Endometrium (tissue), 2 donors: ENCODE measurements at regions not wholly inside any gene's neighbourhood (a gene's known extent, or its start where the extent isn't known, plus 50 kb on each side); places are given as distances from the start of the nearest gene placed in this dataset.
"Not testable (repeated sequence)": the region's sequence is repeated elsewhere in the genome, so short reads cannot be mapped to it uniquely, and the experiment has no call there.

ENCODE experiments used
- FAIRE-seq: peaks from 2 replicates; lab custom pipeline; 2012; peaks lifted over from hg19 to GRCh38; lab: Jason Lieb, UNC
- donor health status: control.
- donor health status: control.

DNA sequence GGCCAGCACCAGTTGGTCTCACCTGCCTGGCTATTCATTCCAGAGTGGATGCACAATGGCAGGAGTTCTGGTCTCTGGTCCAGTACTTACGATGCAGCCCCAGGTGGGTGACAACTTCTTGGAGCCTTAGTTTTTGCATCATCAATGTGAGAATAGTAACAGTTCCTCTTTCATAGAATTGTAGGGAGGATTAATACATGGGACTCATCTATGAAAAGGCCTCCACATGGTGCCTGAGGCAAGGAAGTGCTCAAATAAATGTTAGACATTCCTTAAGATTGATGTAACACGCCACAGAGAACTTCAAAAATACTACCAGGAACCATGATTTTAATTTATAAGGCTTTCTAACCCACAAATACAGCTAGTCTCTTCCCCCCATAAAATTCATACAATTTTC, 120.1 kb upstream of the CHST15 start:
- no peak for FAIRE-seq

DNA sequence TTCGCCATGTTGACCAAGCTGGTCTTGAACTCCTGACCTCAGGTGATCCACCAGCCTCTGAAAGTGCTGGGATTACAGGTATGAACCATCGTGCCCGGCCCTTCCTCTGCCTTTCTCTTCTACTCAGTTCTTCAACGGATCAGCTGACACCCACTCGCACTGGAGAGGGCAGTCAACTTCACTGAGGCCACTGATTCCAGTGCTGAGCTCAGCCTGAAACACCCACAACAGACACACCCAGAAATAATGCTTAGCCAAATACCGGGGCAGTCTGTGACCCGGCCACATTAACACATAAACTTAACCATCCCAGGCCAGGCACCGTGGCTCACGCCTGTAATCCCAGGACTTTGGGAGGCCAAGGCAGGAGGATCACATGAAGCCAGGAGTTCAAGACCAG, 119.3 kb upstream of the CHST15 start:
- FAIRE-seq = no peak

DNA sequence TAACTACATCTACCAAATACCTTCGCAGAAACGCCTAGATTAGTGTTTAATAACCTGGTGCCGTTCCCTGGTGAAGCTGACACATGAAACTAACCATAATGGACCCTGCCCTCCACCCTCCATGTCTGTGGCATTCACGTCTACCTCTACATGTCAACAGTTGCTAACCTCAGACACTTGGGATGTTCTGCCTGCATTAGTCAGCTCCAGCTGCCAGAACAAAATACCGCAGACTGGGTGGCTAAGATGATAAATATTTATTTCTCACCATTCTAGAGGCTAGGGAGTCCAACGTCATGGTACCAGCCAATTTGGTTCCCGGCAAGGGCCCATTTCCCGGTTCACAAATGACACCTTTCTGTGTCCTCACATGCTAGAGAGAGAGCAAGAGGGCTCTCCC, 118.5 kb upstream of the CHST15 start:
- no peak for FAIRE-seq

DNA sequence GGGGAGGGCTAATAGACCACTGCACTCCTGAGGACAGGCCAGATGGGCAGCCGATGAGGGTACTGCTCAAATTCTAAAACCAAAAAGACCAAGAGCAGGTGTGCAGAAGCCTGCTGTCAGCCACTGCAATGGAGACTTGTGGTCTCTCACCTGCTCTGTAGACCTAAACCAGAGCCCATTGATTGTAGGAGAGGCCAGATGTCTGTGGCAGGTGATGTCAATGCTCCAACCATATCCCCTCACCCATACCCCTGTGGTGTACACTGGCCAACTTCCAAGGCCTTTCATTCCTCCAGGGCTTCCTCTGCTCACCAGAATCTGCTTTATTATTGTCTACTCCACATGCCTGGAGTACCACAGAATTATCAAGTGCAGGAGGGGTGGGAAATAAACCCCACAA, 116.9 kb upstream of the CHST15 start:
- no peak for FAIRE-seq

DNA sequence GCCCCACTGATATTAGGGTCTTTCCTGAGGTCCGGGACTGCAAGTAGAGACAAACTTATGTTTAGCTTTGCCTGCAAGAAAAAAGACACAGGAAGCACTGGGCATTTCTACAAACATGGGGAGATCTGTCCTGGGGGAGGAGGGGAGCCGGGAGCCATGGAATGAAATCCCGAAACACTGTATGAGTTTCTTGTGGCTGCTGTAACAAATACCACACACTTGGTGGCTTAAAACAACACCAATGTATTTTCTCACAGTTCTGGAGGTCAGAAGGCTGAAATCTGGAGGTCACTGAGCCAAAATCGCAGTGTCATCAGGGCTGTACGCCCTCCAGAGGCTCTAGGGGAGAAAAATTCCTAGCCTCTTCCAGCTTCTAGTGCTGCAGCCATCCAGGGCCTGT, 114.0 kb upstream of the CHST15 start:
- FAIRE-seq = no peak

DNA sequence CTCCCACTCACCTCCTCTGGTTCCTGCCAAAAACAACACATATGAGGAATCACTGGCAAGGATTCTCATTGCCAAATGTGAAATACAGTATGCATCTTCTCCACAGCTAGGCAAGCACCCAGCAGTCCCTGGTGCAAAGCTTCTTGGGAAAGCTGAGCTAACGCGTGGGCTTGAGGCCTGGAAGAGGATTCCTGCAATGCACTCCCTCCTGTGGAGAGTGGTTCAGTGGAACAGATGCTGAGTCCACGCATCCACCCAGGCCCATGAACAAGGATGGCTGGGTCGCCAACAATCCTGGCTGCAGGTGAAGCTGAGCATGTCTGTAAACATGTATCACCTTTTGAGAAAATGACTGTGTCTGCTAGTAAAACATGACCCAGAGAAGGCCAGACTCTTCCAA, 113.2 kb upstream of the CHST15 start:
- no peak for FAIRE-seq

DNA sequence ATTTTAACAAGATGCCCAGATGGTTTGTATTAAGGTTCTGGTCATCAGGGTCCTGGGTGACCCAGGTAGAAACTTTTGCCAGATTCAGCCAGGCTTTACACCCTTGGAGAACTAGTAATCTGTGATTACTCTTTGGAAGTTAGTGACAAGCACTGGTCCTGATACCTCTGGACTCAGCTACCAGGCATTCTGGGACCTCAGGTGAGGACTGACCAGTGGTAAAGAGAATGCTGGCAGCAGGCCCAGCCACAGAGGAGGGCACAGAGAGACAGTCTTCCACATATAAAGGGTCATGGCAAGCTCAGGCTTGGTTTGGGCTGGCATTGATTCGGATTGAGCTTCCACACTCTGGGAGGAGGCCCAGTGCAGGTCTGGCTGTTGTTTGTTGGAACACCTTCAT, 112.0 kb upstream of the CHST15 start:
- FAIRE-seq = no peak

DNA sequence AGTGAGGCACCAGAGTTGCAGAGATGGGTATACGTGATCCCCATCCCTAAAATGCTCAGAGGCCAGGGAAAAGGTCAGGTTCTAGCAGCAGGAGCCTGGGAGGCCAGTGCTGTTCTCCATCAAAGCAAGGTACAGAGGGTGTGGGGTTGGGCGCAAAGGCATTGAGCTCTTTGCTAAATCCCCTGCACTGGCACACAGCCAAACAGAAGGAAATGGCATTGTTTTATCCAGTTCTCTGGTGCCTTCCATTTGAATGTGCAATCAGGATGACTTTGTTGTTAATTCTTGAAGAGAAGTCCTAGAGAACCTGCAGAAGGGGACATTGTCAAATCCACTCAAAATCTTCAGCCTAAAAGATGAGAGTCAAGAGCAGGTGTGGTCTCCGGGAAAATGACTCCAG, 111.3 kb upstream of the CHST15 start:
- FAIRE-seq = no peak

DNA sequence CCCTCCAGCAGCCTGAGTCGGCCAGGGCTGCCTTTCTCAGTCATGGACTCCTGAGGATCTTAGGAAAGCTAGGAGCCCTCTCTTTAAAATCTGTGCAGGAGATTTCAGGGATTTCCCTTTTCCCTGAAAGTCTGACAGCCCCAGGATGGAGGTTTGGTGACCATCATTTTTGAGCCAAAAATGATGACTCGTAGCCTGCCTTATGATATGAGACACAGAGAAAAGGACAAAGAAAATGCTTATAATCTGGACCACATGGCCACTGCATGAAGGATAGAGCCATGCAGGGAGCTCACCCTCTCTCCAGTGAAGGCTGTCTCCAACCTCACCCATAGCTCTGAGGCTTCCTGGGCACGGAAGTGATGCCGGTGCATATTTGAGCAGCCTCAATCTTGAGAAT, 106.6 kb upstream of the CHST15 start:
- FAIRE-seq = no peak

DNA sequence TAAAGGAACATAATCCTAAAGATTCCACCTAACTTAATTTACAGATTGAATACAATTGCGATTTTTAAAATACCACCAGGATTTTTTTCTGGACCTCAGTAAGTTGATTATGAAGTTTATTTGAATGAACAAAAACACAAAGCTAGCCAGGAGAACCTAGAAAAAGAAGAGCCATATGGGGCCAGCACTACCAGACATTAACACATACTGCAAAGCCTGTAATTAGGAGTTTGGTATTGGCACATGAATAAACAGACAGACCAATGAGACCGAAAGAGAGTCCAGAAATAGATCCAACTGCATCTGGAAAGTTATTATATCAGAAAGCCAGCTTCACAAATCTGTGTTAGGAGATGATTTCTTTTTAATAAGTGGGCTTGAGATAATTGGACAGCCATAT, 105.5 kb upstream of the CHST15 start:
- no peak for FAIRE-seq

DNA sequence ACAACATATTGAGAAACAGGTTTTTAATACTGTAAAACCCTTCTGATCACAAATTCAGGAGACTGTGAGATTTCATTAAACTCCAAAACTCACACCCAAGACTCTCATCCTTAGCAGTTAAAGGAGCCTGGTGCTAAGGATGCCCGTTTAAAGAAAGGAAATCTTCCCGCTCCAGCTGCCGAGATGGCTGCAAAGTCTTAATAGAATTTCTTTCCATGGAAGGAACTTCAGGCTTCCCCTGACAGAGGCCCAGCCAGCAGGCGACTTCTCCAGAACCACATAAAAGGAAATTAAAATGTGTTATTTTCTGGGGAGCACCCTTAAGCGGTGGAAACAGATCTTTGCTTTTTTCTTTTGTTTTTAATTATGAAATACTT, 104.7 kb upstream of the CHST15 start:
- no peak for FAIRE-seq

DNA sequence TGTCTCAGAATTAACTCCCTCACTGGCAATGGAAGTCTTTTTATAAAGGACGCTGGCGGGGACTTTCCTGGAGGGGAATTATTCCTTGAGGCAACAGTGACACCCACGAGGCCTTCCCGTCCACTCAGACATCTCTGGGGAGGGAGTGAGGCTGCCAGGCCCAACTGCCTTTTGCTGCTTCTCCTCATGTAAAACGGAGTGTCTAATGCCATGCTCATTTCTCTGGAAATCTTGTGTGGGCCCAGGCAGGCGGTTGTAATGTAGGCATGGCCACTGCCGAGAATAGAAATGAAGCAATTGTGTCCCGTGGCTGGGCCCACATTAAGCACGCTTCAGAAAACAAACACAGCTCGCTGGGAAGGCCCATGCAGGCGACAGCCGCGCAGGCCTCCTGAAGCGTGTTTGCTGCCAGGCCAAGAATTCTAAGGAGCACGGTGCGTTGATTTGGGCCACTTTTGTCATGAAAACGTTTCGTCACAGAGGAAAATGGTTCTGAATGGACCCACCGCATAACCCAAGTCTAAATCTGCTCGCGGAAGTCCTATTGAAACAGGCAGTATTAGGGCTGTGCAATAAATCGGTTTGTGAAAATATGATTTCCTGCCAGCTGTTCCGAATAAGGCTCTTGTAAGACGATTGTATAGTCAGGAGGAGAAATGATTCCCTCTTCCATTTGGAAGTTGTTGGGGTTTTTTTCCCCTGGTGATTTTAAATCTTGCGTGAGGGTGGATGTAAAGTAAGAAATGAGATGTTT, 104.2 kb upstream of the CHST15 start:
- FAIRE-seq = no peak

DNA sequence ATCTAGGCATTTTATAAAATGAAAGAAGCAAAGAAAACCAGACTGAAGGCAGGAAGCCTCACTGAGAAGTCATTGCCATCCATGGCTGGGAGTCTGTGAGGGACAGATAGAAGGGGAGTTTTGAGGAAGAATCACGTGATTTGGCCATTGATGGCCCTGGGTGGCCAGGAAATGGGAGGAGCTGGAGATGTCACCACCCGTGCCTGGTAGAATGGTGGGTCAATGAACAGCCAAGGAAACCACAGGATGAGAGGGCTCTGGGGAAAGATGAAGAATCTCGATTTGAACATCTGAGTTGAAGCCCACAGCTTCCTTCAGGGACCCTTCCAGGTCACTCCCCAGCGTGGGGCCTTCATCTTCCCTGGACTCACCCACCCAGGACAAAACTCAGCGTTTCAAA, 103.3 kb upstream of the CHST15 start:
- FAIRE-seq = no peak

DNA sequence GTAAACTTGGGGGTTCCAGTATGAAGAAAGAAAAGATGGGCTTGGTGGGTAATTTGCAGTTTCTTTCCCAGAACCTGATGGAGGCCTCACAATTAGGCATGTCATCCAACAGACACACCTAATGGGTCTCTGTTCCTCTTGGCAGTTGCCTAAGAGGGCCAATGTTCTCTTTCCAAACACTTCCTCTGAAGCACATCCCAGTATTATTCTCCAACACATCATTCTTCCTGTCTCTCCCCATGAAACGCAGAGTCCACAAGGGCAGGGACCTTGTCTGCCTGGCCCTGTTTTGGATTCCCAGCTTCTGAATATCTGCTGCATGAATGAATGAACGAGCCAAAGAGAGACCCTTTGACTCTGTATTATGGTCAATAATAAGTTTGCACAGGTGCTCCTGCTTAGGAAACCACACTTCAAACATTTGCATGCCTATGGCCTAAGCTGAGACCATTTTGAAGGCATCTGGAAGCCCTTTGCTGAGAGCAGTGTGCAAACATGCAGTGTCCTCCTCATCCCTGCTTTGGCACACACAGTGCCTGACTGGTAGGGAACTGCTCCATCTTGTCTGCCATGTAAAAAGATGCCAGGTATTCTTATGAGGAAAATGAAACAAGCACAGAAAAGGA, 100.9 kb upstream of the CHST15 start:
- no peak for FAIRE-seq

DNA sequence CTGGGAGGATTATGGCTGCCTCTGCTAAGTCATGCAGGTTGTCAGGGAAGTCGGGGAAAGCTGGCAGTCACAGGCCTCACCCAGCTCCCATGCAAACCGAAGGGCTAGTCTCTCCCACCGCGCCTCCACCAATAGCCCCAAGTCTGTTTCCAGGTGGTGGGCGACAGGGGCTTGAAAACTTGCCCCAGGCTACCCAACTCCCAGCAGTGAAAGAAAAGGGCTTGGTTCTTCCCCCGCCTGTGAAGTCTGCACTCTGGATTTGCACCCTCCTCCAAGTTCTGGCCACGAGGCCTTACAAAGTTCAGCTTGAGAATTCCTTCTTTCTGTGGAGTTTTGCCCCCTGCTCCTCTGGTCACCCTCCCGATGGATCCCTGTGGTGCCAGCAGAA, 99.9 kb upstream of the CHST15 start:
- no peak for FAIRE-seq

DNA sequence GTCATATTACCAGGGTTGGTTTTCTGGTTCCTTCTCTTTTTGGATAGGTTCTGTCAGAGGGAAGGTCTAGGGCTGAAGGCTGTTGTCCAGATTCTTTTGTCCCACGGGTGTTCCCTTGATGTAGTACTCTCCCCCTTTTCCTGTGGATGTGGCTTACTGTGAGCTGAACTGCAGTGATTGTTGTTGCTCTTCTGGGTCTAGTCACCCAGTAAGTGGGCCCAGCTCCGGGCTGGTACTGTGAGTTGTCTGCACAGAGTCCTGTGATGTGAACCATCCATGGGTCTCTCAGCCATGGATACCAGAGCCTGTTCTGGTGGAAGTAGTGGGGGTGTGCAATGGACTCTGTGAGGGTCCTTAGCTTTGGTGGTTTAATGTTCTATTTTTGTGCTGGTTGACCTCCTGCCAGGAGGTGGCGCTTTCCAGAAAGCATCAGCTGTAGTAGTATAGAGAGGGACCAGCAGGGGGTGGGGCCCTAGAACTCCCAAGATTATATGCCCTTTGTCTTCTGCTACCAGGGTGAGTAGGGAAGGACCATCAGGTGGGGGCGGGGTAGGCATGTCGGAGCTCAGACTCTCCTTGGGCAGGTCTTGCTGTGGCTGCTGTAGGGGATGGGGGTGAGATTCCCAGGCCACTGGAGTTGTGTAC, 99.4 kb upstream of the CHST15 start:
- FAIRE-seq = not testable (repeated sequence)

DNA sequence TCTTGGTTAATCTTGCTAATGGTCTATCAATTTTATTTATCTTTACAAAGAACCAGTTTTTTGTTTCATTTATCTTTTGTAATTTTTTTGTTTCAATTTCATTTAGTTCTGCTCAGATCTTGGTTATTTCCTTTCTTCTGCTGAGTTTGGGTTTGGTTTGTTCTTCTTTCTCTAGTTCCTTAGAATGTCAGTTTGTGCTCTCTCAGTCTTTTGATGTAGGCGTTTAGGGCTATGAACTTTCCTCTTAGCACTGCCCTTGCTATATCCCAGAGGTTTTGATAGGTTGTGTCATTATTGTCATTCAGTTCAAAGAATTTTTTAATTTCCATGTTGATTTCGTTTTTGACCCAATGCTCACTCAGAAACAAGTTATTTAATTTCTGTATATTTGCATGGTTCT, 97.1 kb upstream of the CHST15 start:
- FAIRE-seq = not testable (repeated sequence)

DNA sequence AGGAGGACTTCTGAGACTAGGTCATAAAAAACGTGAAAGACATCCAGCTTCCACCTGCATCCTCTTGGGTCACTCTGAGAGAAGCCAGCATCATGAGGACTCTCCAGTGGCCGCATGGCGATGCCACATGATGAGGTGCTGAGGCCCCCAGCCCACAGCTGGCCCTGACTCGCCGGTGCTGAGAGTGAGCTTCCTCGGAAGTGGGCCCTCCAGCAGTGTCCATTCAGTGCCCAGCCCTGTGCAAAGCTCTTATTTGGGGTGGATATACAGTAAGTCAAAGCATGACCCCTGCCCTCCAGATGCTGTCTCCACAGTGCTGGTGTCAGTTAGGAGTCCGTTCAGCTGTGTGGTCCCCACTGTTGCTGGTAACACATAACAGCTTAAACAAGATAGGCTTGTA, 93.6 kb upstream of the CHST15 start:
- FAIRE-seq = no peak

DNA sequence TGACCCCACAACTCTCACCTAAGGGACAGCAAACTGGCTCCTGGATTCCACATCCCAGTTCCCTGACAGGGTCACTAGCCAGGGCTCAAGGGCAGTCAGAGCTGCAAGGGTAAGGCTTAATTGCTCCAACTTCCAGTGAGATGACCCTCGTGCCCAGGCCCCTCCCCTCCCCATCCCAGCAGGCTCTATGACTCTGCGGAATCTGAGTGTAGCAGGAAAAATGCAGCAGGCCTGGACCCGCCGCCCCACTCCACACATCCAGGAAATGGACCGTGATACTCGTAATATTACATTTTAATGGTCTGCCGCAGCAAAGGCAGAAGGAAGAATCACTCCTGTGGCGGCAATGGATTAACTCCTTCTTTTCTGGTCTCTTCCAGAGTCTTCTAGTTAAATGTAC, 91.7 kb upstream of the CHST15 start:
- no peak for FAIRE-seq

DNA sequence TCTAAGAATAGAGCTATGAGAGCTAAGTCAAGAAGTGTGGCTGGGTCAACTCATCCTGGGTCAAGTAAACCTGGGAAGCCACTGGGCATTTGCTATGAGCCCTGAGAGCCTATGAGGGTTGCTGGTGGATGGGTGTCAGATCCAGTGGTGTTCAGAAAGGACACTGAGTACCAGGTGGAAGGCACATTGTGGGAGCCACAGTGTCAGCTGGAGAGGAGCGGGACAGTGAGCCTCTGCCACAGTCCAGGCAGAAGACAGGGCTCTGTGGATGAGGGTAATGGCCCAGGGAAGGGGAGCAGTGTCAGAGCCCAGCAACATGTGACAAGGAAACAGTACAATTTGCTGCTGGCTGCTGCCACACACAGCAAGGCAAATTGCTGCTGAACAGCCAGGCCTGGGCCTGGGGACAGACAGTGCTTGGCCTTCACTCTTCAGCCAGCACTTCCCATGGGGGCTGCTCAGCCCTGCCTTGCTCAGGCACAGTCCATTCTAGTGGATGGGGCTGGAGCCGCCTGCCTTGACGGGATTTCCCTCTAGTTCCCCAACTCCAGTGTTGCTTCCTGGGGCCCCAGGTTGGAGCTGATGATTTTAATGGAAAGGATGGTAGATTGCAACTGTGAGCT, 90.9 kb upstream of the CHST15 start:
- no peak for FAIRE-seq

DNA sequence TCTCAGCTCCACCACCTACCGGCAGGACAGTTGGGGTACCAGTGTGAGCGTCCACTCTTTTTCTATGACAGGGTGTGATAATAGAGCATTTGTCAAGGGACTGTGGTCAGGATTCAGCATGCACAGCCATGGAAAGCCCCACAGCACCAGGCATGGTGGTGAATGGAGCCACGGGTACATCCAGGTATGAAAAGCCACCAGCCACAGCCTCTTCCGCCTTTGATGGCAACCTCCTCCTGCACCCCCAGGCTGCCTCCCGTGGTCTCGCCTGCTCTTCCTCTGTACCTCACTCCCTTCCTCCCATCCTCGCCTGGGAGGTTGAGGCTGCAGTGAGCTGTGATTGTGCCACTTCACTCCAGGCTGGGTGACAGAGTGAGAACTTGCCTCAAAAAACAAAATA, 90.2 kb upstream of the CHST15 start:
- no peak for FAIRE-seq

DNA sequence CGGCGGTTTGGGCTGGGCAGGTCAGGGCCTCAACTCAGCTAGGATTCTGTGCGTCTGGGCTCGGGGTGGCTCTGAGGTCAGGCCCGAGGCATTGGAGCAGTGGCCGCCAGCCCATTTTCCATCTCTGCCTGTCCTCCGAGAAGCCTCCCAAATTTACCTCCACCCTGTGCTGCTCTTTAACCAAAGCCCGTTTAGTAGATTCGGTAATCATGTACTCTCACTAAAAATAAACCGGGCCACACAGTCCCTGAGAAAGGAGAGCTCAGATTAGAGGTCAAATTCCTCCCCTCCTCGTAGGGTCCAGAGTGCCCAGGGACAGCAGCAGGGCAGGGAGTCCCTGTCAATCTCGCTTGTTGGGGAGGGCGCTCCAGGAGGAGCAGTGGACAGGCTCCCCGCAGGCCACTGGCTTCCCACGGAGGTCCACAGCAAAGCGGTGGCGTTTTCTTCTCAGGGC, 88.7 kb upstream of the CHST15 start:
- no peak for FAIRE-seq

DNA sequence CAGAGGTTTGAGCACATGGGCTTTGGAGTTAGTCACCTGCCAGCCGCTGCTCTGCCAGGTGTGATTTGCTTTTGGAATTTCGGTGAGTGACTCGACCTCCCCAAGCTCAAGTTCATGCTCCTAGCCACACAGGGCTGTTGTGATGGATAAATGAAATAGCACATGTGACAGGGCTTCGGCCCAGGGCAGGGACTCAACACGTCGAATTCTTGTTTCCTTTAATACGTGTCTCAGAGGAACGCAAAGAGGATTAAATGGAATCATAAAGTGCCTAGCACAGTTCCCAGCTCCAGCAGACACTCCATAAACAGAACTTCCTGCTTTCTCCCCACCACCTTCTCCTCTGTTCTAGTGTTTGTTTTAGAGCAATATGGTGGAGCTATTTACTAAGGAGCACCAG, 88.3 kb upstream of the CHST15 start:
- no peak for FAIRE-seq
